H1 (cell line): ENCODE measurements at regions not wholly inside any gene's neighbourhood (a gene's known extent, or its start where the extent isn't known, plus 50 kb on each side); places are given as distances from the start of the nearest gene placed in this dataset.

Source experiments
- CTCF ChIA-PET: fragments of 300-600 bp; sonication (Branson Sonifier 250); formaldehyde crosslinking; loops from one replicate; lab custom pipeline; 2021; ENCODE audit not compliant: partially characterized antibody; lab: Charles Lee
- POLR2A ChIA-PET: fragments of 300-600 bp; sonication (Branson Sonifier 250); formaldehyde crosslinking; loops from one replicate; lab custom pipeline; 2021; ENCODE audit warnings: inconsistent platforms; ENCODE audit not compliant: partially characterized antibody; lab: Charles Lee
- DNase-seq, 2 experiments: peaks; one replicate each; pipeline versions ENCODE4 v3.0.0 to v3.0.0-alpha.2; 2010 to 2022; ENCODE audit warnings: low spot score in 2 of 2, low read depth in 1 of 2, mixed read lengths in 1 of 2
- FAIRE-seq: peaks from 2 replicates; lab custom pipeline; 2011; peaks lifted over from hg19 to GRCh38; lab: Jason Lieb, UNC
- H2AFZ ChIP-seq: 2 replicates; pipeline ENCODE4 v1.8.1; 2012; ENCODE audit warnings: low read length, inconsistent platforms
- H2AK5ac ChIP-seq: 2 replicates; pipeline ENCODE4 v1.6.1; 2013; ENCODE audit warnings: low read depth, low read length
- H2BK120ac ChIP-seq: replicated peaks from 2 replicates; pipeline ENCODE3; 2013; ENCODE audit warnings: low read depth, low read length, inconsistent platforms
- H2BK12ac ChIP-seq: 2 replicates; pipeline ENCODE4 v1.6.1; 2013; ENCODE audit warnings: low read depth, low read length
- H2BK15ac ChIP-seq: 2 replicates; pipeline ENCODE4 v1.6.1; 2013; ENCODE audit warnings: low read length
- H2BK20ac ChIP-seq: 2 replicates; pipeline ENCODE4 v1.6.1; 2013; ENCODE audit warnings: low read length
- H2BK5ac ChIP-seq: 2 replicates; pipeline ENCODE4 v1.6.1; 2013; ENCODE audit warnings: low read depth, low read length
- H3K14ac ChIP-seq: 2 replicates; pipeline ENCODE4 v1.6.1; 2013; ENCODE audit warnings: inconsistent platforms; ENCODE audit not compliant: insufficient read length
- H3K18ac ChIP-seq: 2 replicates; pipeline ENCODE4 v1.6.1; 2013; ENCODE audit warnings: low read length; ENCODE audit errors: extremely low read depth
- H3K23ac ChIP-seq: 2 replicates; pipeline ENCODE4 v1.6.1; 2013; ENCODE audit warnings: inconsistent platforms; ENCODE audit not compliant: insufficient read length
- H3K23me2 ChIP-seq: 2 replicates; pipeline ENCODE4 v1.6.1; 2013; ENCODE audit warnings: low read depth, low read length
- H3K27ac ChIP-seq: 2 replicates; pipeline ENCODE4 v1.6.1; 2011; ENCODE audit warnings: low read depth, low read length, inconsistent platforms
- H3K27me3 ChIP-seq, 4 experiments: replicated peaks in 1 of 4; 1 replicate in 1 of 4; 2 replicates in 3 of 4; pipeline versions ENCODE4 v1.6.1 to v1.8.1; 2011 to 2013; ENCODE audit warnings: low read length in 3 of 4, mild to moderate bottlenecking in 3 of 4, inconsistent platforms in 2 of 4, mixed read lengths in 2 of 4, moderate library complexity in 1 of 4; ENCODE audit not compliant: control insufficient read depth in 3 of 4, insufficient read depth in 3 of 4; ENCODE audit errors: extremely low read depth in 1 of 4
- H3K36me3 ChIP-seq, 4 experiments: 2 replicates each; pipeline versions ENCODE4 v1.6.1 to v1.8.1; 2011 to 2013; ENCODE audit warnings: mild to moderate bottlenecking in 4 of 4, low read length in 3 of 4, moderate library complexity in 2 of 4, control low read depth in 1 of 4, inconsistent platforms in 1 of 4; ENCODE audit not compliant: insufficient read depth in 4 of 4, control insufficient read depth in 2 of 4
- H3K4ac ChIP-seq: replicated peaks from 2 replicates; pipeline ENCODE3; 2013; ENCODE audit warnings: low read length, low read depth, mixed read lengths, inconsistent platforms; ENCODE audit not compliant: insufficient read length
- H3K4me1 ChIP-seq, 4 experiments: replicated peaks in 1 of 4; 1 replicate in 1 of 4; 2 replicates in 3 of 4; pipeline versions ENCODE4 v1.6.1 to v1.8.1; 2011 to 2013; ENCODE audit warnings: low read length in 3 of 4, inconsistent platforms in 2 of 4, mixed read lengths in 1 of 4; ENCODE audit not compliant: insufficient read depth in 4 of 4, control insufficient read depth in 3 of 4
- H3K4me2 ChIP-seq, 2 experiments: 2 replicates each; pipeline versions ENCODE4 v1.6.1 to v1.8.1; 2011 to 2013; ENCODE audit warnings: low read depth in 2 of 2, low read length in 2 of 2, control low read depth in 1 of 2, inconsistent platforms in 1 of 2, mild to moderate bottlenecking in 1 of 2; ENCODE audit not compliant: insufficient read depth in 1 of 2
- H3K4me3 ChIP-seq, 4 experiments: fragments of 200-600, 300-600 bp in 1 of 4; sonication (generic), shearing (Covaris generic), sonication (Bioruptor Twin) in 1 of 4; 2 replicates each; pipeline versions ENCODE4 v1.5.1 to v1.8.1; 2011 to 2016; ENCODE audit warnings: low read length in 4 of 4, low read depth in 3 of 4, control low read depth in 2 of 4, inconsistent platforms in 2 of 4, mild to moderate bottlenecking in 2 of 4, mixed read lengths in 1 of 4, moderate library complexity in 1 of 4; ENCODE audit not compliant: insufficient read depth in 2 of 4; ENCODE audit errors: extremely low read depth in 1 of 4
- H3K56ac ChIP-seq: replicated peaks from 2 replicates; pipeline ENCODE3; 2013; ENCODE audit warnings: low read depth, mild to moderate bottlenecking, mixed read lengths, low read length, inconsistent platforms; ENCODE audit not compliant: insufficient read length
- H3K79me1 ChIP-seq: 2 replicates; pipeline ENCODE4 v1.6.1; 2013; ENCODE audit warnings: low read depth, low read length, control low read depth
- H3K79me2 ChIP-seq, 2 experiments: 2 replicates each; pipeline versions ENCODE4 v1.6.1 to v1.8.1; 2012 to 2013; ENCODE audit warnings: low read length in 2 of 2, mild to moderate bottlenecking in 2 of 2, inconsistent platforms in 1 of 2; ENCODE audit not compliant: insufficient read depth in 2 of 2, control insufficient read depth in 1 of 2
- H3K9ac ChIP-seq, 4 experiments: replicated peaks in 1 of 4; 1 replicate in 1 of 4; 2 replicates in 3 of 4; pipeline versions ENCODE4 v1.6.1 to v1.8.1; 2011 to 2013; ENCODE audit warnings: low read depth in 3 of 4, low read length in 3 of 4, control low read depth in 2 of 4, mild to moderate bottlenecking in 2 of 4, moderate library complexity in 2 of 4, inconsistent platforms in 1 of 4; ENCODE audit errors: extremely low read depth in 1 of 4
- H3K9me3 ChIP-seq, 2 experiments: 2 replicates each; pipeline versions ENCODE4 v1.6.1 to v1.8.1; 2012 to 2013; ENCODE audit warnings: mild to moderate bottlenecking in 2 of 2, moderate library complexity in 2 of 2, control low read depth in 1 of 2, inconsistent platforms in 1 of 2, low read depth in 1 of 2, low read length in 1 of 2, mixed read lengths in 1 of 2; ENCODE audit not compliant: insufficient read depth in 2 of 2
- H4K20me1 ChIP-seq, 2 experiments: replicated peaks in 1 of 2; 2 replicates each; pipeline versions ENCODE3 to v1.8.1; 2011 to 2013; ENCODE audit warnings: inconsistent platforms in 2 of 2, low read length in 2 of 2, mild to moderate bottlenecking in 1 of 2; ENCODE audit not compliant: insufficient read depth in 2 of 2, control insufficient read depth in 1 of 2
- H4K5ac ChIP-seq: 2 replicates; pipeline ENCODE4 v1.6.1; 2013; ENCODE audit warnings: low read length, low read depth, mixed read lengths, inconsistent platforms; ENCODE audit not compliant: insufficient read length
- H4K8ac ChIP-seq: 2 replicates; pipeline ENCODE4 v1.8.0; 2013; ENCODE audit warnings: mild to moderate bottlenecking, moderate library complexity, low read length, inconsistent platforms; ENCODE audit not compliant: insufficient read depth; ENCODE audit errors: extremely low read depth
- H4K91ac ChIP-seq: replicated peaks from 2 replicates; pipeline ENCODE3; 2013; ENCODE audit warnings: low read length, mixed read lengths, inconsistent platforms; ENCODE audit not compliant: insufficient read length
- ASH2L ChIP-seq: fragments of 200-600, 300-600 bp; sonication (generic); IDR thresholded peaks from one replicate; pipeline ENCODE4 v1.7.1; 2017; ENCODE audit warnings: low read length
- BCL11A ChIP-seq, 2 experiments: IDR thresholded peaks; one replicate each; pipeline ENCODE4 v1.6.1; 2011; ENCODE audit warnings: low read depth in 2 of 2, low read length in 2 of 2, mild to moderate bottlenecking in 2 of 2
- CHD1 ChIP-seq: IDR thresholded peaks from 2 replicates; pipeline ENCODE4 v1.6.1; 2012; ENCODE audit warnings: low read depth, low read length, improper control_type of control experiment
- EGR1 ChIP-seq: IDR thresholded peaks from 2 replicates; pipeline ENCODE4 v1.6.1; 2011; ENCODE audit warnings: low read depth, low read length, borderline replicate concordance
- GABPA ChIP-seq: IDR thresholded peaks from 2 replicates; pipeline ENCODE4 v1.6.1; 2011; ENCODE audit warnings: mild to moderate bottlenecking, low read length, moderate library complexity, borderline replicate concordance; ENCODE audit not compliant: insufficient read depth
- MAFK ChIP-seq: IDR thresholded peaks from 2 replicates; pipeline ENCODE4 v1.6.1; 2012; ENCODE audit warnings: low read depth, mild to moderate bottlenecking, improper control_type of control experiment, low read length
- RBBP5 ChIP-seq: IDR thresholded peaks from 2 replicates; pipeline ENCODE4 v1.7.1; 2012; ENCODE audit warnings: low read depth, mild to moderate bottlenecking, inconsistent platforms, low read length, moderate library complexity, borderline replicate concordance
- RNF2 ChIP-seq: fragments of 200-900, 300-1000 bp; sonication (generic); IDR thresholded peaks from 2 replicates; pipeline ENCODE4 v1.7.1; 2016; ENCODE audit warnings: borderline replicate concordance, low read depth, mild to moderate bottlenecking, antibody characterized with exemption, low read length; ENCODE audit not compliant: poor library complexity, severe bottlenecking; ENCODE audit errors: missing control alignments
- SRF ChIP-seq: IDR thresholded peaks from 2 replicates; pipeline ENCODE4 v1.6.1; 2011; ENCODE audit warnings: mild to moderate bottlenecking, low read depth, low read length, moderate library complexity
- TAF7 ChIP-seq: optimal IDR thresholded peaks from 2 replicates; pipeline ENCODE3; 2011; ENCODE audit warnings: low read depth, mild to moderate bottlenecking, inconsistent platforms, low read length, moderate library complexity, borderline replicate concordance
- WGBS, 2 experiments: shearing (Covaris generic) in 1 of 2; methylation state at CpG; one replicate each; pipeline versions ENCODE4 v1.1.6 to v1.1.7; 2013 to 2015; ENCODE audit warnings: low lambda C conversion rate in 2 of 2, mixed read lengths in 2 of 2, inconsistent platforms in 1 of 2, low coverage in 1 of 2, missing lambda C conversion rate in 1 of 2; ENCODE audit not compliant: insufficient replicate concordance in 2 of 2, insufficient coverage in 1 of 2, insufficient read length in 1 of 2; ENCODE audit errors: extremely low coverage in 1 of 2, missing lambda C conversion rate in 1 of 2; 5-methylcytosine and 5-hydroxymethylcytosine counted together

- Histone ChIP-seq H2BK20ac (no peak overlapping the region), H3K27ac (no peak overlapping the region), H2AK5ac (no peak overlapping the region), H3K4me2 (no peak overlapping the region), H3K79me1 (no peaks in the 10 kb centered on the region), H3K4ac (no peak overlapping the region), H3K4me1 (peaks cover 0 to 11% (median 5%) of the 10 kb centered on the region in 4 experiments; a peak in 4 of 7 replicates), H3K36me3 (no peaks in the 10 kb centered on the region), H3K27me3 (no peaks in the 10 kb centered on the region), H2BK120ac (no peak overlapping the region), H3K79me2 (no peaks in the 10 kb centered on the region), H2BK5ac (no peak overlapping the region), H3K23me2 (no peaks in the 10 kb centered on the region), H2AFZ (no peak overlapping the region), H3K23ac (no peak overlapping the region), H3K56ac (no peak overlapping the region), H3K9me3 (peaks cover 0 to 2% of the 10 kb centered on the region in 2 experiments; a peak in 2 of 4 replicates), H3K18ac (no peak overlapping the region), H3K9ac (no peak overlapping the region), H4K5ac (no peak overlapping the region), H2BK15ac (no peak overlapping the region), H4K8ac (no peak overlapping the region), H2BK12ac (no peak overlapping the region), H4K91ac (no peak overlapping the region), H3K4me3 (no peak overlapping the region), H3K14ac (no peak overlapping the region), H4K20me1 (no peaks in the 10 kb centered on the region)
- TF ChIP-seq GABPA = no peak
- TF ChIP-seq EGR1 = no peak
- no peak for TF ChIP-seq RBBP5
- TF ChIP-seq MAFK = no peak
- no peak for TF ChIP-seq TAF7
- TF ChIP-seq RNF2 = no peak
- no peak for TF ChIP-seq CHD1
- no peak for TF ChIP-seq ASH2L
- no peak for TF ChIP-seq SRF
- no peak for TF ChIP-seq BCL11A (IDR thresholded peaks at IDR 0.05; ENCODE audit: low read depth in 2 of 2, low read length in 2 of 2)
- FAIRE-seq (no peak), DNase-seq (no peak)
- ChIA-PET POLR2A (interaction anchor here (0.7 kb wide), 1 partner anchor 388 kb away, joined by 3 read pairs; no protein-coding TSS in a partner anchor), CTCF (interaction anchor here (0.9 to 1.6 kb wide), 2 partner anchors 8 to 10 kb away, joined by 4 to 7 read pairs; no protein-coding TSS in a partner anchor)
- WGBS, 2 experiments = 80% methylated on average over 1 of the region's 1 CpG; no CpG with 5 or more reads in 1 of the 2 experiments
These were observed 95.1 kb downstream of the B3GNT2 start for GRCh38 chr2:62291052-62291451.
